ENCODE measurements at regions not wholly inside any gene's neighbourhood (a gene's known extent, or its start where the extent isn't known, plus 50 kb on each side); places are given as distances from the start of the nearest gene placed in this dataset.
"Not testable (repeated sequence)": the region's sequence is repeated elsewhere in the genome, so short reads cannot be mapped to it uniquely, and the experiment has no call there.

GRCh38 chr4:85200106-85200505 lies 233.6 kb upstream of the WDFY3 start:
- TF ChIP-seq, protein P1, sequence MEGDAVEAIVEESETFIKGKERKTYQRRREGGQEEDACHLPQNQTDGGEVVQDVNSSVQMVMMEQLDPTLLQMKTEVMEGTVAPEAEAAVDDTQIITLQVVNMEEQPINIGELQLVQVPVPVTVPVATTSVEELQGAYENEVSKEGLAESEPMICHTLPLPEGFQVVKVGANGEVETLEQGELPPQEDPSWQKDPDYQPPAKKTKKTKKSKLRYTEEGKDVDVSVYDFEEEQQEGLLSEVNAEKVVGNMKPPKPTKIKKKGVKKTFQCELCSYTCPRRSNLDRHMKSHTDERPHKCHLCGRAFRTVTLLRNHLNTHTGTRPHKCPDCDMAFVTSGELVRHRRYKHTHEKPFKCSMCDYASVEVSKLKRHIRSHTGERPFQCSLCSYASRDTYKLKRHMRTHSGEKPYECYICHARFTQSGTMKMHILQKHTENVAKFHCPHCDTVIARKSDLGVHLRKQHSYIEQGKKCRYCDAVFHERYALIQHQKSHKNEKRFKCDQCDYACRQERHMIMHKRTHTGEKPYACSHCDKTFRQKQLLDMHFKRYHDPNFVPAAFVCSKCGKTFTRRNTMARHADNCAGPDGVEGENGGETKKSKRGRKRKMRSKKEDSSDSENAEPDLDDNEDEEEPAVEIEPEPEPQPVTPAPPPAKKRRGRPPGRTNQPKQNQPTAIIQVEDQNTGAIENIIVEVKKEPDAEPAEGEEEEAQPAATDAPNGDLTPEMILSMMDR (IDR thresholded peaks at IDR 0.05; ENCODE audit: extremely low read depth, insufficient read depth, missing control alignments): no peak
- DNase-seq (ENCODE audit: low spot score): no peak
- in situ Hi-C loops (cut with MboI; ENCODE audit: low pct_unique_long_range_greater_than_20kb, low sequenced_read_pairs, unreplicated experiment): no loop called here

DNA sequence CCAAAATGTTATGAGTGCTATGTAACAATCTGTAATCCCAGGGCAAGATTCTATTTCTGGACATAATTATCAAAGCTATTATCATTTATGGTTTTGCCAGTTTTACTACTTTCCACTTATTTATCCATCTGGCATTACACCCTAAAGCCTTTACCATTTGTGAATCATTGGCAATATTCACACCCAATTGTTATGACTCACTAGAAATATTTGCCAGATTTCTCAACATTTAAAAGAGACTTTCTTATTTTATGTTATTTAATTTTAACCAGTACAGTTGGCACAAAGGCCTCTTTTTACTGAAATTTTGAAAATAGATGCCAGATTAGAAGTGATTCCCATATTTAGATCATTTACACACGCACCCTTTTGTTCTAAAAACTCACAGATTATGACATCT lies 242.7 kb upstream of the WDFY3 start:
- no peak for DNase-seq (ENCODE audit: low spot score)
- TF ChIP-seq, protein P1 (IDR thresholded peaks at IDR 0.05; ENCODE audit: extremely low read depth, insufficient read depth, missing control alignments): no peak
- in situ Hi-C loops (cut with MboI; ENCODE audit: low pct_unique_long_range_greater_than_20kb, low sequenced_read_pairs, unreplicated experiment): no loop called here

GRCh38 chr4:85210353-85210752 lies 243.9 kb upstream of the WDFY3 start:
- no peak for DNase-seq (ENCODE audit: low spot score)
- TF ChIP-seq, protein P1 (IDR thresholded peaks at IDR 0.05; ENCODE audit: extremely low read depth, insufficient read depth, missing control alignments): no peak
- in situ Hi-C loops (cut with MboI; ENCODE audit: low pct_unique_long_range_greater_than_20kb, low sequenced_read_pairs, unreplicated experiment): no loop called here

DNA sequence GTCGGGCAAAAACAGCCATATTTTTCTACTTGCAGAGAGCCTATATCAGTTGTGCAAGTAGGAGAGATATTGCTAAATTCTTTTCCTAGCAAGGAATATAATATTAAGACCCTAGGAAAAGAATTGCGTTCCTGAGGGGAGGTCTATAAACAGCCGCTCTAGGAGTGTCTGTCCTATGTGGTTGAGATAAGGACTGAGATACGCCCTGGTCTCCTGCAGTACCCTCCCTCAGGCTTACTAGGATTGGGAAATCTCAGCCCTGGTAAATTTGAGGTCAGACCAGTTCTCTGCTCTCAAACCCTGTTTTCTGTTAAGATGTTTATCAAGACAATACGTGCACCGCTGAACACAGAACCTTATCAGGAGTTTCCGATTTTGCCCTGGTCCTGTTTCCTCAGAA lies 250.1 kb upstream of the WDFY3 start:
- in situ Hi-C loops (cut with MboI; ENCODE audit: low pct_unique_long_range_greater_than_20kb, low sequenced_read_pairs, unreplicated experiment); DNase-seq (ENCODE audit: low spot score): not testable (repeated sequence)

GRCh38 chr4:85218756-85219155 lies 252.3 kb upstream of the WDFY3 start:
- in situ Hi-C loops (cut with MboI; ENCODE audit: low pct_unique_long_range_greater_than_20kb, low sequenced_read_pairs, unreplicated experiment): no loop called here
- no peak for DNase-seq (ENCODE audit: low spot score)
- TF ChIP-seq, protein P1 (IDR thresholded peaks at IDR 0.05; ENCODE audit: extremely low read depth, insufficient read depth, missing control alignments): no peak

DNA sequence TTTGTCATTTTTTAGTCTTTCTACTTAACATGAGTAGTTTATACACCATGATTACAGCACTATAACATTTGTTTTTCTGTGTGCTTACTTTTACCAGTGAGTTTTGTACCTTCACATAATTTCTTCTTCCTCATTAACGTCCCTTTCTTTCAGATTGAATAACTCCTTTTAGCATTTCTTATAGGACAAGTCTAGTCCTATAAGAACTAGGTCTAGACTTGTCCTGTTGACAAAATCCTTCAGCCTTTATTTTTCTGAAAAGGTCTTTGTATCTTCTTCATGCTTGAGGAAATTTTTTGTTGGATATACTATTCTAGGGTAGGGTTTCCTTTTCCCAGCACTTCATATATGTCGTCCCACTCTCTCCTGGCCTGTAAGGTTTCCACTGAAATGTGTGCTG lies 253.3 kb upstream of the ARHGAP24 start:
- in situ Hi-C loops (cut with MboI; ENCODE audit: low pct_unique_long_range_greater_than_20kb, low sequenced_read_pairs, unreplicated experiment): no loop called here
- TF ChIP-seq, protein P1 (IDR thresholded peaks at IDR 0.05; ENCODE audit: extremely low read depth, insufficient read depth, missing control alignments): no peak
- DNase-seq (ENCODE audit: low spot score): no peak

DNA sequence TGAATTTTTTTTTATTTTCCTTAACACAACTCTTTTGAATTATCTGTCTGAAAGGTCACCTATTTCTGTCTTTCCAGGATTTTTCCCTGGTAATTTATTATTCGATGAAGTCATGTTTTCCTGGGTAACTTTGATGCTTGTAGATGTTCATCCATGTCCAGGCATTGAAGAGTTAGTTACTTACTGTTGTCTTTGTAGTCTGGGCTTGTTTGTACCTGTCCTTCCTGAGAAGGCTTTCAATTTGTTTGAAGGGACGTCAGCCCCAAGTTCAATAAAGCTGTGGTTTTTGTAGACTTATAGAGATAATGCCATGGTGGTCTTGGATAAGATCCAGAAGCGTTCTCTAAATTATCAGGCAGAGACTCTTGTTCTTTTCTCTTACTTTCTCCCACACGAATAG lies 252.4 kb upstream of the ARHGAP24 start:
- TF ChIP-seq, protein P1 (IDR thresholded peaks at IDR 0.05; ENCODE audit: extremely low read depth, insufficient read depth, missing control alignments): no peak
- in situ Hi-C loops (cut with MboI; ENCODE audit: low pct_unique_long_range_greater_than_20kb, low sequenced_read_pairs, unreplicated experiment): no loop called here
- DNase-seq (ENCODE audit: low spot score): no peak

All from GM13977 (cell line).